GF-D8 (cell line): ENCODE measurements at regions not wholly inside any gene's neighbourhood (a gene's known extent, or its start where the extent isn't known, plus 50 kb on each side); places are given as distances from the start of the nearest gene placed in this dataset.

ENCODE experiments used
- DNase-seq: peaks from one replicate; lab custom pipeline; 2025; lab: John Stamatoyannopoulos, UW

DNA sequence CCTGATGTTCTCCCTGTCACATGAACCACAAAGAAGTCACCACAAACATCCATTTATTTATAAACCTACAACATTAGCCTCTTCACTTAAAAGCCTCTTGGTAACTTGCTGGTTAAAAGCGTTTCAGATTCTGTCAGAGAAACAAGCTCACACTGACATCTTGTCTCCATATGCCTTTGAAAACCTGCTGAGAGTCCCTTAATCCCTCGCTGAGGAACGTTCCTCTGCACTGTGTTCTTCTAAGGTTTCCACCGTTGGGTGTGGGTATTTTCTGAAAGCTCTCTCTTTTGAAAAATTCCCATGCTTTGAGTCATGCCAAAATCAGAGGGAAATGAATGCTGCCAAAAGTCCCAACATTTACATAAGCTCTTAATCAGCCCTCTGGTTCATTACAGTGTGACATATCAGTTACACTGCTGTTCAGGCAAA, 149.8 kb downstream of the CCDC34 start:
- DNase-seq, result no peak

DNA sequence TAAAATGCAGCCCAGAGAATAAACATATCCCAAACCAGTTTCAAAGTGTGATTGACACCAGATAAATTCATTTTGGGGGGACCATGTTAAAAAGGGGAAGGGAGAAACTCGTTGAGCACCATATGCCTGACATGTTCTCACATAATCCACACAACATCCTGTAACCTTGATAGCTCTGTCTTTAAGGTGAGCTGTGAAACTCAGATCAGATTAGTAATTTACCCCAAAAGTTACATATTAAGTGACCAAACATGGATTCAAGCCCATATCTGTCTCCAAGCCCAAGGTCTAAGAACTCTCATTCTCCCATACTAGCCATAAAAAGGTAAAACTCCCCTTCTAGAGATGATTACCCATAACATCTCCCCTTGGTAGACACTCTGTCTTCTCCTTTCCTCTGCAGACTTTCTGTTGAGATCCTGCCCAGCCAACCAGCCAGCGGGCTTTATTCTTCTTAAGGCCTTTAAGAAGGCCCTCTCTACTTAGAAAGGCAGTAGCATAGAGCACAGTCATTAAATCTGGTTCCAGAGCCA, 150.7 kb downstream of the CCDC34 start:
- no peak for DNase-seq

DNA sequence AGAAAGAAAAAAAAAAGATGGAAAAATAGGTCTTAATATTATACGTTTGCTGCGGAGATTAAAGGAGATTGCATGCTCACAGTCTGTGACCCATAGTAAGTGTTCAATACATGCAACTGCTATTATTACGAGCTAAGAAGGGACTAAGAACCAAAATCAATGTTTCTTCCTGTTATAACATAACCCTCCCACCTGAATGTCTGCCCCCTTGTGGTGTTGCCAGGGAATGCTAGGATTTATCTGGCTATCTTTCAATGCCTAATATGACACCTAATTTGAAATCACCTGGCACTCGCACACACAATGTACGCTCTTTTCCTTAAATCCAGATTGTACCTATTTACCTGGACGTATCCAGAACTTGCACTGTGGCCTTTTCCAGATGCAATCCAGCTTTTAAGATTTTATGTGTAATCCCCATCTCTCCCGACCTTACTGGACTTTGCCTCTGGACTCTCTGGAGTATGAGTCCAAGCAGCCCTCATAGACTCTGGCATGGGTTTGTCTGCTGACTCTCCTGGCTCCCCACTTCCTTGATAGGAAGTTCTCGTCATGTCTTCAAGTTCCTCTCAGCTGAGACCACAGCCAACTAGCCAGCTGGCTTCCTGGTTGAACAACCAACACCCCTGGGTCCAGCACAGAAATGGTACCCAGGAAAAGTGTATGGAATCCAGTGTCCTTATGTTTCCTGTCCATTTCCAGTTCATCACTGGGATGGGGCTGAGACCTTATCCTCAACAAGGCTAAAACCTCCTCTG, 151.5 kb downstream of the CCDC34 start:
- no peak for DNase-seq

DNA sequence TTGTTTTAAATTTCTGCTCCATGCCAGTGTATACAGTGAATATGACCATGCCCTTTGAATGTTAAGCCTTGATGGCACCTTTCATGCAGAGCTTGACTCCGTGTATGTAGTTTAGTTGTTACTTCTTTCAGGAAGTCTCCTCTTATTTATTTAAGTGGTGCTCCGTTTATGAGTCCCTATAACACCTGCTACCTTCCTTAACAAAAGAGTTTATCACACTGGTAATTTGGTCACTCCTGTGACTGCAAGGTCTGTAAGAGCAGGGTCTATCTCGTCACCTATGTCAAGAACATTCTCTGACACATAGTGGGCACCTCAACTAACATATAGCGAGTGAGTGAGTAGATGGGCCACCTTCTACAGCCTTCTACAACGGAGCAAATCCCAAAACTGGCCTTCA, 152.5 kb downstream of the CCDC34 start:
- no peak for DNase-seq

DNA sequence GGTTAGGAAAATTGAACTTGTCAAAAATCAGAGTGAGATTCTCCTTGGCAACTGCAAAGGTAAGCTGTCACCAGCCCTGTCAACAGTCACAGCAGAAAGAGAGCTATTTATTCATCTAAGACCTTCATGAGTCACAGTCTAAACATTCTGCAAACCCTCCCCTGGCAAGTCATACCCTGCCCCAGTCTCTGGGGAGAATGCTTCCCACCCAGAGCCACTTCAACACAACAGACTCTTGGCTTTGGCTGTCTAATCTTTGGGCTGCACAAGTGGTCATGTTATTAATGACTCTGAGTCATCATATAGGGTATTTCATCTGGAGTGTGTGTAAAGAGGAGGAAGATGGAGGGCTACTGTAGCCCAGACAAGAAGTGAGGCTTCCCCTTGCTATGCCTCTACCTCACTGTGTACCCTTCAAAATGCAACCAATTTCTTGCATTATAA, 153.4 kb downstream of the CCDC34 start:
- no peak for DNase-seq

DNA sequence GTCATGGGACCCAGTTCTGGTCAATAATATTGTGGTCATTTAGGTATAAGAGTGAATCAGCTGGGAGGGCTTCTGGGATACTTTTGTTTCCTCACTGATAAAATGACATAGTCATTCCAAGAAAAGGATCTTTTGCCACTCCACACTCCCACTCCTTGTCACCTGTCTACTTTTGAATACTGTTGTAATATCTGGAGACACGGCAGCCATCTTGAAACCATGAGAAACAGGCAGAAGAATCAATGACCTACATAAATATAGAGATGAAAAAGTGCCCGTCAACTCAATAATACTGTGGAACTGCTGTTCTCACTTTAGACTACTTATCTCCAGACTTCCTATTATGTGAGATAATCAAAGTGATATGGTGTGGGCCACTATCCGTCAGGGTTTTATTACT, 154.2 kb downstream of the CCDC34 start:
- no peak for DNase-seq

DNA sequence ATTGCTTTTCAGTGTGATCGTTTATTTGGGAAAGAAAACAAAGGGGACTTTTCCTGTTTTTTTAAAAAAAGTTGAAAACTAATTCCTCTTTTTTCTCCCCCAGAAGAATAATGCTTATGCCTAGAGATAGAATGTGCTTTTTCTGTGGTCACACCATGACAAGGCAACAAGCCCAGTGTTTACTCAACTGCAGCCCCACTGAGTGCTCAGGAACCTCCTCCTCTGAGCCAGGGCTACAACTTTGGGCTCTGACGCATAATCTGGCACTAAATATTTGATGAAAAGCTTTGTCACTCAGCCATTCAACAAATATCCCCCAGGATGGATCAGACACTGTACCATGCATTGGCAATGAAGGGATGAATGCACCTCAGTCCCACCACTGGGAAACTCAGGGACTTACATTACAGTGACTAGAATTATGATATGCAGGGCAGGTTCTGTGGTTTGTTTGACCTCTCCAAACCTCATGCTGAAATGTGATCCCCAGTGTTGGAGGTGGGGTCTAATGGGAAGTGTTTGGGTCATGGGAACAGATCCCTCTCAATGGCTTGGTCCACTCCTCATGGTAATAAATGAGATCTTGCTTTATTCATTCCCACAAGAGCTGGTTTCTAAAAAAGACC, 155.9 kb downstream of the CCDC34 start:
- DNase-seq, result no peak

DNA sequence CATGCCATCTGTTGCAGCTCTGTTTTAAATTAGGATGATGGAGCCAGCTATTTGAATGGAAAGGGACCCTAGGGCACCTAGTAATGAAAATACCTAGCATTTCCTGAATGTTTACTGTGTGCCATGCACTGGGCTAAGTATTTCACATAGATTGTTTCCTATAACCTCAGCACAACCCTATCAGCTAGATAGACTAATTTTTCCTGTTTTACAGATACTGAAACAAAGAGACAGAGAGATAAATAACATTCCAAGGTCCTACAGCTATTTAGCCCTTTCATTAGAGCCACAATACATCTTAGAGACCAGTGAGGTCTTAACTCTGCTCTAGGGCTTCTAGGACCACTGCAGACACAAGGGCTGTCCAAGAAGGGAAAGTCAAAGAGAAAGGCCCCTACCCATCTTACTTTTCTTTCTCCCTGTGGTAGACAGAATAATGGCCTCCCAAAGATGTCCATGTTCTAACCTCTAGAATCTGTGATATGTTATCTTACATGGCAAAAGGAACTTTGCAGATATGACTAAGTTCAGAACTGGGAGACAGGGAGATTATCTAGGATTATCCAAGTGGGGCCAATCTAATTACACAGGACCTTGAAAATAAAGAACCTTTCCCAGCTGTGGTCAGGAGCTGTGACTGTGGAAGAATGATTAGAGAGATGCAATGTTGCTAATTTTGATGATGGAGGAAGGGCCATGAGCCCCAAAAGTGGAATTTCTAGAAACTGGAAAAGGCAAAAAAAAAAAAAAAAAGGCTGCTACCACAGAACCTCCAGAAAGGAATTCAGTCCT, 157.0 kb downstream of the CCDC34 start:
- no peak for DNase-seq

DNA sequence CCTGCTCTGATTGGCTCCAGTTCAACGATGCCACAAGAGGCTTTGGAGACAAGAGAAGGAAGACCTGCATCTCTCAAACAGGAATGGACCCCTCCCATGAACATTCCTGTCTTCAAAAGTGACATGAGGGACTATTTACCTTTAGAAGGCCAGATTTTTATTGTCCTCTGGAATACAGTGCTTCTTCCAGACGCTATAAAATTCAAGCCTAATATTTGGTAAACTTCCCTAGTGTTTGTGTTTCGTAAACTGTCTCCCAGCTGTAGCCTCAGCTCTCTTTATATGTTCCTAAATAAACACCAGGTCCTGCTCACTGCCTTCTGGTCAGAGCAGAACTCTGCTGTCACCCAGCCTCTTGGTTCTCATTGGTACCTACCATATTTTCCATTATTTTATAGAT, 157.8 kb downstream of the CCDC34 start:
- DNase-seq, result no peak

DNA sequence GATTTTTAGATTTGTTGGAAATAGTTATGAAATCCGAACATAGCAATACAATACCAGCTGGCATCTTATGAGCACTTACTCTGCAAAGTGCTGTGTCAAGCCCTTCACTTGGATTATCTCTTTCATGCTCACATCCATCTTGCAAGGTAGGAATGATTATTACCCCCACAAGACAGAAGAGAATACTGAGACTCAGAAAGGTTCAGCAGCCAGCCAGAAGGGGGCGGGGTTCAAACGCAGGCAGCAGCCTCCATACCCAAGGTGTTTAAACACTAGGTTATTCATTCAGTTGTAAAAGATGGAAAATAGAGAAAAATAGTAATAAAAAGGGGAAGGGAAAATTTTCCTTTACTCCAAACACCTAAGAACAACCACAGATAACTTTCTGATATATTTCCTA, 158.5 kb downstream of the CCDC34 start:
- no peak for DNase-seq

DNA sequence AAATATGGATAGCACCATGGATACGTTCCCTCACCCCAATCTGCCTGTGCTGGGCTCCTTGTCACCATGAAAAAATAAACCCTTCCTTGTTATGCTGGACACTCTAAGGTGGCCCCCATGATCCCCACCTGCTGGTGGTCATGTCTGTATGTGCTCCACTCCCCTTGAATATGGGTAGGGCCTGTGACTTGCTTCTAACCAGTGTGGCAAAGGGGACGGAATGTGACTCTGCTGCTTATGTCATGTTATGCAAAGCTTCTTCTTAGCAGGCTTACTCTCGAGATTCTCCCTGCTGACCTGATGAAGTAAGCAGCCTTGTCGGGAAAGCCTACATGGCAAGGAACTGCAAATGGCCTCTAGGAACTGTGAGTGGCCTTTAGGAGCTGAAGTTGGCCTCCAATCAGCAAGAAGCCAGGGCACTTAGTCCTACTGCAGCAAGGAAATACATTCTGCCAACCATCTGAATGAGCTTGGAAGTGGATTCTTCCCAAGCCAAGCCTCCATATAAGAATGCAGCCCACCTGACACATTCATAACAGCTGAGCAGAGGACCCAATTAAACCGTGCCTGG, 159.9 kb downstream of the CCDC34 start:
- no peak for DNase-seq

DNA sequence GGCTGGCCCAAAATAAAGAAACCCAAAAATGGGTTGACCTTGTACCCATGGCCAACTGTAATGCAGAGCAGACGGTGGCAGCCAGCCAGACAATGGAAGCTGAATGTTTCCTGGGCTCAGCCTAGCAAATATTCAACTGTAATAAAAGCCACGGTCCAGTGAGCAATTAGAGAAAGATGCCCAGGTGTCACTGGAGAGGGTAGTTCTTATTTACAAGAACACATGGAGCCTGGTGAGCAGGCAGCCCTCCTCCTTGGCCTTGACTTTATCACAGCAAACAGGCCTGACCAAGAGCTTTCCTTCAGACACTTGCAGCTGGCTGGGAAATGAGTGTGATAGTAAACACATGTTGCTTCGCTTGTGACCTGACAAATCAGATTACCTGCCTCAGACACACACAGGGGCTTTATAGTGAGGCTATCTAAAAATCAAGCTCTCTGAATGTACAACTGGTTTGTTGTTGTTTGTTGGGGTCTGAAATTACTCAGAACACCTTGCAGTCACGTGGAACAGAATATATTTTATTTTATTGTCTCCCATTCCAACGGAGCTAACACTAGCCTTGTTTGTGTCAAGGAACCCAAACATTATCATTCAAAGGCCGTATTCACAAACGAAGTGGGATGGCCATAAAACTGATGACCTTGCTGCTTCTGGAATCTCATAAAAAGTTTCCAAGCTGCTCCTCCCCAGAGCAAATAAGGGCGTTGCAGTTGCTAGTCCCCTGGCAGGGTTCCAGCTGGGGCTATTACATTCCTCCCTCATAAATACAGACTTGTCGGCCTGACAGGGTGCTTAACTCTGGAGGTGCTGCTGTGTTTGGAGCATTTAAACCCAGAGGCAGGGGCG, 161.1 kb downstream of the BBOX1 start:
- DNase-seq, result no peak

DNA sequence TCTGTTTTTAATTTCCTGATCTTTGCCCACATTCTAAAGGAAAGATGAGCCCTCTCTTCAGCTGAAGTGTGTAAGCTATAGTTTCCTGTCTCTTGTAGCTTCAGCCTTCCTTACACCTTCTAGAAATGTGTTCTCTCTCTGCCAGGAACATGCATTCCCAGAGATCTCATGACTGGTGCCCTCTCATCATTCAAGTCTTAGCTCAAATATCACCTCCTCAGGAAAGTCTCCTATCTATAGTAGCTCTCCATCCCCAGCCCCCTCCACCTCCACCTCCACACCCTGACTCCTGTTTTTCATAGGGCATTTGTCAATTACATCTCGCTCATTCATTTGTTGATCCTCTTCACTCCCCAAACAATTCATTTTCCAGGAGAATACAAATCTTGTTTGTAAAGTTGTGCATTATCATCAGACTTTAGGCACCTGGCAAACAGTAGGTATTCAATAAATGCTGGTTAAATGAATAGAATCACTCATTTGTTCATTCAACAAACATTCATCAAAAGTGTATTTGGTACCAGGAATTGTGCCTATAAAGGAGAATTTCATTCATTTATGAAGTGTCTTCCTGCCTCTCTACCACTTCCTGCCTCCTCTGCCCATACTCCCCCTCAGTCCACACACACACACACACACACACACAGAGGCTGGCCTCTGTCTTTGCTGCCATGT, 160.3 kb downstream of the BBOX1 start:
- DNase-seq, result no peak

DNA sequence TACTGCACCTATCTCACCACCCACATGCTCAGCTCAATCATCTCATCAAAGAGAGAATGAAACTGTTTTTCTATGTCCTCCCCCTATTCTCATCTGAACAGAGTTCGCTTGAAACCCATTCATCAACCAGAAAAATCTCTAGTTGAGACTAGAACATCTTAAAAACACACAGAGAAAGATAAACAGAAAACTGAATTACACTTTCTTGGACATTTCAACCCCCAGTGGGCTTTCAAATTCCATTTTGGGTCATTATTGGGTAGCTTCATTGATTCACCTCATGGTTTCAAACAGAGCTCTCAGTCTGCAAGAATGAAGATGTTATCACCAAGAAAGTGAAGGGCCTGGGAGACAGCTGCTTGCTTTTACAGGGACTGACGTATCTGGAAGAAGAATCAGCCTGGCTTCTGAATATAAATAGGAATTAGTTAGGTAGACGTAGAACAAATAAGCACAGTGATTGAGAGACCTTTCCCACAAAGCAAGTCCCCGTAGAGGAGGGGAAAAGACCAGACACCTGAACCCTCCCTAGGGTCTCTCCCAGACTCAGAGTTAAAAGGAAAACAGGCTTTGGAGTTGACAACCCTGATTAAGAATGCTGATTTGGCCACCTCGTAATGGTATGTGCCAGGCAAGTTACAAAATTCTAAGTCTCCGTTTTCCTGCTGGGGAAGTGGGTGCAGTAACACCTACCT, 155.7 kb downstream of the BBOX1 start:
- no peak for DNase-seq

DNA sequence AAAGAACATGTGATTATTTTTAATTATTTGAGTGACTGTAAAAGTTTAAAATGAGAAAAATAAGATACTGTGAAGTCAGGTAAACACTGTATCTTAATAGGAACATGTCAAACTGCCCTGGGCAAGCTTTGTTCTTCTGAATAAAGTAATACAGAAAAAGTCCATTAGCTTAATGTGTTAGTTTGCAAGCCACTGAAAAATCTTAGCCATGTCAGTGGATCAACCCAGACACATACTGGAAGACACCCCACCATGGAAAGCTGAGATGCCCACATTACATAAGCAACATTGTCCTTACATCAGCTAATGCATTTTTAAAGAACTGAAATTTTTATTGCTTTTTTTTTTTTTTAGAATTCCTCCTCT, 155.2 kb downstream of the BBOX1 start:
- no peak for DNase-seq

DNA sequence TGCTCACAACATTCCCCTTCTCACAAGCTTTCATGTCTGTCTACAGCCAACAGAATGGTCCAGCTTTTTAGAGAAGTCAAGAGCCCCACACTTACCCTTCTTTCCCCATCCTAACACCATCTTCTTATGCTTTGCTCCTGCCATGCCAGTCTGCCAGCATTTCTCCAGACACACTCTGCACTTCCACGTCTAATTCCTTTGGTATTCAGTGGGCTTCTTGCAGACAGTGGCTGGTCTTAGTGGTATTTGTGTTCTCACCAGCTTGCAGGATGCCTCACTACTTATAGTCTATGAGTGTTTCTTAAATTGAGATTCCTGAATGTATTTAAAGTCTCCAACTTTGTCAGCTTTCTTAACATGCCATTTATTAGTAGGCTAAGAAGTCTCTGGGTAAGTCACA, 154.4 kb downstream of the BBOX1 start:
- no peak for DNase-seq

DNA sequence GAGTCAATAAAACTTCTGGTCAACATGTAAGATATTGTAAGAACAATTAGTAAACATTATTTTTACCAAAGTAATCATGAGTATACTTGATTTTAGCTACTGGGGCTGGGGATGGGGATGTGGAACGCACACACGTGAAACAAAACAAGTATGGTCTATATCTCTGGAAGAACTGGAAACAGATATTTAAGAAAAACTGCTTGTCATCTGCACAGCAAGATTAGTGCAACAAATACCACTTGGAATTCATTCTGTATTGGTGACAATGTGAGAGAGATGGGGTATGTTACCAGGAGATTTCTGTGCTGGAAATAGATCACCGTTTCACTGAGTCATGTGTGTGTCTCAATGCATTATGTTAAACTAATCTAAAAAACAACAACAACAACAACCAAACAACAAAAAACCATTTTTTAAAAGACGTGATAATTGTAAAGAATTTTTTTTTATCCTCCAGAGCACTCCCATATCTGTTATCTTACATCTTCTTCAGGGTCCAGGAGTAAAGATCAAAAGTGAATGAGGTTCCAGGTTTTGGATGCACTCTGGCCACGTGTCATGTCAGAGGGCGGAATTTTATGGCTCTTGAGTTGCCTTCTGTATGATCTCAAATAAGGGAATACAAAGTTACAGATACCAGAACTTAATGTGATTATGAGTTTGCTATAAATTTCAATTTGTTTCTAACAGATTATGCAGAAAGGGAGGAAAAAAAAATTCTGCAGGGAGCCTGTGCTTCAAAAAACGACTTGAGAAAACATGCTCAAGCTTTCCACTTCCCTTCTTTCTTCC, 153.0 kb downstream of the BBOX1 start:
- DNase-seq, result no peak

DNA sequence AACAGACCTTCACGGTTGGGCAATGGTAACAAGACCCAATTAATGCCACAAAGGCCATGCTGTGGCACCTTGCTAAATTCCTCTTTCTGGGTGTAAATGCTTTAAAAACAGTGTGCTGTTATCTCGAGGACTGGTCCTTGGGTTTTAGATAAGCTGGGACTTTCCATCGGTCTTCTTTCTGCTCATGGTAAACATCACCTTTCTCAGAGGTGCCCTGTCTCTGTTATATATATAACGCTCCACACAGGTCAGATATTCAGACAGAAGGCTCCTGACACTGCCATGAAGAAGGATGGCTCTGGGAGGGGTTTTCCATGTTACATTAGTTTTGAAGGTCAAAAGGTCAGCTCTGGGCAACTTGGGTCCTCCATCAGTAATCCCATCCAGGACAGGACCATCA, 151.6 kb downstream of the BBOX1 start:
- no peak for DNase-seq

DNA sequence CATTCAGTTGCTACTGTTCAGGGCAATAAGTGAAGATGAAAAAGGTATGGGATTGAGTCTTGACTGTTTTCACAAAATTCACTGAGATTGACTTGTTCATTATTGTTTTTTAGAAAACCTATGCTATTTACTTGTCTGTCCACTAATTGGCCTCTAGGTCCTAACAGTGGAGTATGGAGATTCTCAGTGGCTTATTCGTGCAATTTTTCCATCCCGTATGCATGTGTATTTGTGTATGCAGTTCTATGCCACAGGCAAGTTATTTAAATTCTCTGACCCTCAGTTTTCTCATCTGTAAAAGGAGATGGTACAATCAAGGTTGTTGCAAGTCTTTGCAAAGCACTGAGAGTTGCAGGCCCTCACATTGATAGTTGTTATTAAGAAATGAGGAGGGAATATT, 151.0 kb downstream of the BBOX1 start:
- no peak for DNase-seq

DNA sequence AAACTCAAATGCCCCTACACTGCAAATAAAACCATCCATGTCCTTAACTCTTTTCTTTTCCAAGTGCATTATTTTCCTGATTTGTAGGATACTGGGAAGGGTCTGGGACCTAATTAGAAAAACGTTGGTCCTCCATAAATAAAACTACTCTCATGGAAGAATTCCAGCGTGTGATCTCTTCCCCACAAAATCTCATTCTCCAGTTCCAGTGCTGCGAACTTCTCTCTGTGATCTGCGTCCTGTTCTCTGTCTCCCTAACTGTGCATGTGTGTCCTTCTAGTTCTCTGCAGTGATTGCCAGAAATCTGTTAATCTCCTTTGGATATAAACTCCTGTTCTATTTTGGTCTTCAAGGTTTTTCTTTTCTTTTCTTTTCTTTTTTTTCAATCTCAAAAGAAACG, 148.1 kb downstream of the BBOX1 start:
- no peak for DNase-seq
